Kidney (tissue), 13 donors: ENCODE measurements at regions not wholly inside any gene's neighbourhood (a gene's known extent, or its start where the extent isn't known, plus 50 kb on each side); places are given as distances from the start of the nearest gene placed in this dataset.

Experiments used
- DNase-seq, 5 donors: peaks; one replicate each; pipeline ENCODE4 v3.0.0-alpha.2; 2013 to 2020
- FAIRE-seq: peaks from 2 replicates; lab custom pipeline; 2012; peaks lifted over from hg19 to GRCh38; lab: Jason Lieb, UNC
- H3K27ac ChIP-seq, 2 donors: one replicate each; pipeline ENCODE4 v1.7.0; 2013; ENCODE audit warnings: low read depth in 2 of 2, low read length in 2 of 2, inconsistent platforms in 1 of 2
- H3K27me3 ChIP-seq: one replicate; pipeline ENCODE4 v1.7.1; 2013; ENCODE audit warnings: low read length, inconsistent platforms; ENCODE audit not compliant: control insufficient read depth, insufficient read depth
- H3K36me3 ChIP-seq, 3 donors: one replicate each; pipeline versions ENCODE4 v1.7.0 to v1.7.1; 2013; ENCODE audit warnings: low read length in 3 of 3, control low read depth in 1 of 3, inconsistent platforms in 1 of 3; ENCODE audit not compliant: insufficient read depth in 3 of 3, control insufficient read depth in 2 of 3
- H3K4me1 ChIP-seq, 3 donors: one replicate each; pipeline versions ENCODE4 v1.7.0 to v1.7.1; 2013; ENCODE audit warnings: low read length in 3 of 3, inconsistent platforms in 1 of 3, low read depth in 1 of 3; ENCODE audit not compliant: control insufficient read depth in 2 of 3, insufficient read depth in 2 of 3
- H3K4me3 ChIP-seq, 3 donors: one replicate each; pipeline versions ENCODE4 v1.7.0 to v1.8.1; 2013; ENCODE audit warnings: low read length in 3 of 3, control low read depth in 1 of 3, inconsistent platforms in 1 of 3
- H3K9ac ChIP-seq, 3 donors: one replicate each; pipeline versions ENCODE4 v1.7.0 to v1.7.1; 2013; ENCODE audit warnings: low read length in 3 of 3, control low read depth in 1 of 3, inconsistent platforms in 1 of 3
- H3K9me3 ChIP-seq, 3 donors: one replicate each; pipeline versions ENCODE4 v1.7.0 to v1.7.1; 2013; ENCODE audit warnings: low read length in 3 of 3, control low read depth in 1 of 3, inconsistent platforms in 1 of 3; ENCODE audit not compliant: control insufficient read depth in 2 of 3, insufficient read depth in 1 of 3
- intact Hi-C: fragments of 100-400 bp; cut with DNase I; formaldehyde crosslinking; loops from one replicate; pipeline ENCODE4 v1.11.1; 2022
- TF ChIP-seq, protein P1 (sequence below): IDR thresholded peaks from 3 replicates; pipeline ENCODE4 v1.5.1; 2012; ENCODE audit warnings: mild to moderate bottlenecking, moderate library complexity, borderline replicate concordance; ENCODE audit not compliant: insufficient read depth; ENCODE audit errors: extremely low read depth
- donor health status: control.
- donor health status: control.
- donor health status: control.
- donor health status: control.
- donor health status: control.
- donor health status: DM: yes; HTN: yes; CAD: no.
- donor health status: Normal renal cell carcinoma (clear cell type).

DNA sequence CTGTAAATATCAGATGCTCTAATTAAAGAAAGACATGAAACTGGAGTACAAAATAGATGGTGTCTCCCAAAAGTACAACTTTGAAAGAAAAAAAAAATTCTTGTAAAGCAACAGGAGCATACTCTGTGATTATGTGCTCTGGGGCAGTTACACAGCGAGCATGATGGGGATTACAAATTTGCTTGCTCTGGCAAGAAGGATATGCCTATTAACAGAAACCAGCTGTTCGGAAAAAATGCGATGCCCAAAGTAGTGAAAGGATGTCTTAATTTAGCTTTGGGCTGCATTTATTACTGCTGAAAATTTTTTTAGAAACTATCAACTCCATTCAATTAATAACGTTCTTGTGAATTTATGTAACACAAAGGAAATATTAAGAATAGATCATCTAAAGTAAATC lies 256.9 kb upstream of the TPK1 start:
- DNase-seq, result no peak
- FAIRE-seq, result no peak
- TF ChIP-seq, protein P1, sequence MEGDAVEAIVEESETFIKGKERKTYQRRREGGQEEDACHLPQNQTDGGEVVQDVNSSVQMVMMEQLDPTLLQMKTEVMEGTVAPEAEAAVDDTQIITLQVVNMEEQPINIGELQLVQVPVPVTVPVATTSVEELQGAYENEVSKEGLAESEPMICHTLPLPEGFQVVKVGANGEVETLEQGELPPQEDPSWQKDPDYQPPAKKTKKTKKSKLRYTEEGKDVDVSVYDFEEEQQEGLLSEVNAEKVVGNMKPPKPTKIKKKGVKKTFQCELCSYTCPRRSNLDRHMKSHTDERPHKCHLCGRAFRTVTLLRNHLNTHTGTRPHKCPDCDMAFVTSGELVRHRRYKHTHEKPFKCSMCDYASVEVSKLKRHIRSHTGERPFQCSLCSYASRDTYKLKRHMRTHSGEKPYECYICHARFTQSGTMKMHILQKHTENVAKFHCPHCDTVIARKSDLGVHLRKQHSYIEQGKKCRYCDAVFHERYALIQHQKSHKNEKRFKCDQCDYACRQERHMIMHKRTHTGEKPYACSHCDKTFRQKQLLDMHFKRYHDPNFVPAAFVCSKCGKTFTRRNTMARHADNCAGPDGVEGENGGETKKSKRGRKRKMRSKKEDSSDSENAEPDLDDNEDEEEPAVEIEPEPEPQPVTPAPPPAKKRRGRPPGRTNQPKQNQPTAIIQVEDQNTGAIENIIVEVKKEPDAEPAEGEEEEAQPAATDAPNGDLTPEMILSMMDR, result no peak
- intact Hi-C loops, result no loop called here
- H3K27ac ChIP-seq, result no peak overlapping the region
- H3K9ac ChIP-seq, result no peak overlapping the region
- no peaks in the 10 kb centered on the region for H3K9me3 ChIP-seq
- H3K4me1 ChIP-seq, result no peaks in the 10 kb centered on the region
- no peaks in the 10 kb centered on the region for H3K27me3 ChIP-seq
- no peaks in the 10 kb centered on the region for H3K36me3 ChIP-seq
- H3K4me3 ChIP-seq, result no peak overlapping the region

DNA sequence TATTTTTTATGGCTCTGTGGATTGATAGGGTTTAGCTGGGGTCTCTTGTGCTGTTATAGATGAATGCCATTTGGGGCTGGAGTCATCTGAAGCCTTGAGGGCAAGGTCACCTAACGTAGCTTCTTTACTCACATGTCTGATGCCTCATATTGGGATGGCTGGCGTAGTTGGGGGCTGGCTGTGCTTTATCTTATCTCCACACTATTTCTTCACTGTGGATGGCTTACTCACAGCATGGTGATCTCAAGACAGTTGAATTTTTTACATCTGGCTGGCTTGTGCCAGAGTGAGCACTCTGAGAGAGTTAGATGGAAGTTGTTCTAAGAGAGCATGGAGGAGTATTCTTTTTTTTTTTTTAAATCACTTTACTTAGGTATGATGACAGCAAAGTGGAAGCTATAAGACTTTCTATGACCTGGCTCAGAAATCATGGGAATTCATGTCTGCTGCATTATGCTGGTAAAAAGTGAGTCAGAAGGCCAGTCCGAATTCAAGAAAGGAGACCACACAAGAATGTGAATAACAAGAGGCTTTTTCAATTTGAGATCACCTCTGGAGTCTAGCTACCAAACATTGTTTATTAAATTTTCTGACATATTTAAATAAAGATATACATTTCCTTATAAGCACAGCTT lies 252.4 kb upstream of the TPK1 start:
- intact Hi-C loops, result no loop called here
- H3K4me3 ChIP-seq, result no peak overlapping the region
- no peak overlapping the region for H3K27ac ChIP-seq
- no peaks in the 10 kb centered on the region for H3K36me3 ChIP-seq
- DNase-seq (no peak), FAIRE-seq (no peak)
- no peak overlapping the region for H3K9ac ChIP-seq
- TF ChIP-seq, protein P1, result no peak
- H3K9me3 ChIP-seq, result no peaks in the 10 kb centered on the region
- H3K4me1 ChIP-seq, result no peaks in the 10 kb centered on the region
- no peaks in the 10 kb centered on the region for H3K27me3 ChIP-seq

DNA sequence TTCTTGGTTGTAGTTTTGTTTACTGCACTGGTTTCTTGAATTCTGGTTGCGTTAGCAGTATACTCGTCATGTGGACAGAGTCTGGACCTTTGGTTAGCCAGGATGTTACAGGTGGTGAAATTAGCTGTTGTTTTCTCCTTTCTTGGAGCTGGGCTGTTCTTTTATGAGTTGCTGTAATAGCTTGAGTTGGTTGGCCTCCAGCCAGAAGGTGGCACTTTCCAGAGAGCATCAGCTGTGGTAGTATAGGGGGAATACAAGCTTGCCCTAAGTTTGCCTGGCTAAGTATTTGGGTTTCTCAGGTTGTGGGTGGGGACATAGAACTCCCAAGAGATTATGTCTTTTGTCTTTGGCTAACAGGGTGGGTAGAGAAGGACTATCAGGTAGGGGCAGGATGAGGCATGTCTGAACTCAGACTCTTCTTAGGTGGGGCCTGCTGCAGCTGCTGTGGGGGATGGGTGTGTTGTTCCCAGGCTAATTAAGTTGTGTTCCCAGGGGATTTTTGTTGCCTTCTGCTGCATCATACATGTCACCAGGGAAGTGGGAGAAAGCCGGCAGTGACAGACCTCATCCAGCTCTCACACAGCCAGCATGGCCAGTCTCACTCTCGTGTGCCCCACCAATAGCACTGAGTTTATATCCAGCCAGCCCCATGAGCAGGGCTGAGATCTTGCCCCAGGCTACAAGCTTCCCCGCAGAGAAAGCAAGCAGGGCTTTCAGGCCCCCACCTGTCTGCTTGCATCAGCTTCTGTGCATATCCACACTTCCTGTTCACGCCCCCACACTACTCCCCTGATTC lies 246.7 kb upstream of the TPK1 start:
- no peaks in the 10 kb centered on the region for H3K9me3 ChIP-seq
- no peak overlapping the region for H3K4me3 ChIP-seq
- no peaks in the 10 kb centered on the region for H3K27me3 ChIP-seq
- intact Hi-C loops, result no loop called here
- FAIRE-seq, result no peak
- H3K9ac ChIP-seq, result no peak overlapping the region
- DNase-seq, result no peak
- TF ChIP-seq, protein P1, result no peak
- no peaks in the 10 kb centered on the region for H3K36me3 ChIP-seq
- H3K27ac ChIP-seq, result no peak overlapping the region
- no peaks in the 10 kb centered on the region for H3K4me1 ChIP-seq
